HG03159 (cell line): ENCODE measurements at regions not wholly inside any gene's neighbourhood (a gene's known extent, or its start where the extent isn't known, plus 50 kb on each side); places are given as distances from the start of the nearest gene placed in this dataset.
"Not testable (repeated sequence)": the region's sequence is repeated elsewhere in the genome, so short reads cannot be mapped to it uniquely, and the experiment has no call there.

Source experiments
- ATAC-seq: cut with Tn5 transposase; IDR thresholded peaks from one replicate; pipeline ENCODE4 v1.9.1; 2021; ENCODE audit warnings: mild to moderate bottlenecking, moderate library complexity; ENCODE audit not compliant: unreplicated experiment

DNA sequence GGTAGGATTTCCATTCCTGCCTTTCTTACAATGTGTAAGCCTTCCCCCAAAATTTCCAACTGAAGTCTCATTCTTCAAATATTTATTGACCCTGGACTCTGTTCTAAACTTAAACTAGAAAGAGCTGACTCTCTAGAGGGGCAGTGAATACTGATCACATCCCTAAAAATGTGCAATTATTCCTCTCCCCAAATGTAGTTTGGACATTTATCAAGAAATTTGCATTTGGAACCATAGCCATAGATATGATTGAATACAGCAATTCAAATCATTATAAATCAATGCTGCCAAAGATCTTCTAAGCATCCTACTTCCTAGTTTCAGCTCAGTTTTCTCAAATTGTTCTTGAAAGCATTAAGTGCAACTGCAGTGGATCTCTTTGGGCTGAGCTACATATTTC, 525.7 kb downstream of the RAB28 start:
- ATAC-seq: no peak

DNA sequence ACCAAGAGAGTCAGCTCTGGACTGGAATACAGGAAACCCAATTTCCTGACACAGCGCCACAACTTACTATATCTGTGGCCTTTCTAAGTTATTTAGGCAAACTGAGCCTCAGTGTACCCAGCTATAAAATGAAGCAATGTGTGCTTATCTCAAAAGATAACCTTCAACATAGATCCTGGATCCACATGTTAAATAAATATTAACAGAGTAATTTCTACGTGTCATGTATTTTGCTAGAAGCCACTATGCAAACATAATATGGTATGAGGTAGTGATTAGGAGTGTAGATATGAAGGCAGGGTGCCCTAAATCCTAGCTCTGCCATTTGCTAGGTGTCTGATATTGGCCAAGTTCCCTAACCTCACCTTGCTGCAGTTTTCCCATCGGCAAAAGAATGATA, 527.0 kb downstream of the RAB28 start:
- no peak for ATAC-seq

- no peak for ATAC-seq
Observed at GRCh38 chr4:12956026-12956425, 528.1 kb downstream of the RAB28 start.

- no peak for ATAC-seq
Observed at GRCh38 chr4:12949719-12950490, 534.2 kb downstream of the RAB28 start.

GRCh38 chr4:12943069-12943468, 541.1 kb downstream of the RAB28 start:
- ATAC-seq: no peak

DNA sequence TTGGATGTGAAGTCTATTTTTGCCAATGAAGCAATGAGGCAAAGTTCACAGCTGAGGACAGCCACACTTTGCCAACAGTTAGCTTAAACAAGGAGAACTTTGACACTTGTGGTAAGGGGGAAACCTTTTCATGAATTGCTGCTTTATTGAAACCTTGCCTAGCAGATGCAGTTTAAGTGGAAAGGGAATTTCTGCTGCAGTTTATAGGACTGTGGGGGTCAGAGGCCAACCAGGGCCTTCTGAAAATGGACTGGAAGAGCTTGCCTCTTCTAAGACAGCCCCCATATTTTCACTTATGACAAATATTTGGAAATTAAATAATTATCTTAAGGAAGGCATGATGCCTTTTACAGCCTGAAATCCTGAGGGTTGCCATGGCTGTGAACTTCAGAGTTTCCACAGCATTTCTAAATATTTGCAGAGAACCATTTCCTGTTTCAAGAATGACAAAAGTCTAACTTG, 550.3 kb downstream of the RAB28 start:
- ATAC-seq: no peak

DNA sequence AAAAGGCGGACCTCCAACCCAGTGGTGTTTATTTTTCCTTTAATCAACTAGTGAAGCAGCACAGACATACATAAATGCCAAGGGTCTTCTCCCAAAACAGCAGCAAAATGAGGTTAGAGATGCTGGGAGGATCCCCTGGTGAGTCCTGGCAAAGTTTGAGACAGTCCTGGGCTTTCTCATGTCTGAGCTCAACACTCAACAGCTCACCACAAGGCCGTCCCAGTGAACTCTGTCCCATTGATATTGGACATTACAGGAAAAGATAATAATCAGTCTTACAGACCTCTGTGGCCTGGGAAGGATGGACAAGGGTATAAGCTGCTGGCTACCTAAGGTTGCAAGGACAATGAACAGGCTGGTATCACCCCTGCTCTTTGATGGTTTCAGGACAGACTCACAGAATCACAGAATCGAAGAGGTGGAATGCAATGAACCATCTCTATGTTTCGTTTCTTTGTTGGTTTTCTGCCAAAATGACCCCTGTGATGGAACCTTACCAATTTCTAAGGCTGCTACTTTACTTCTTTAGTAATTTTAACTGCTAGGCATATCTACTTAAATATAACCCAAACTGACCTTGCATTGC, 551.8 kb downstream of the RAB28 start:
- no peak for ATAC-seq

DNA sequence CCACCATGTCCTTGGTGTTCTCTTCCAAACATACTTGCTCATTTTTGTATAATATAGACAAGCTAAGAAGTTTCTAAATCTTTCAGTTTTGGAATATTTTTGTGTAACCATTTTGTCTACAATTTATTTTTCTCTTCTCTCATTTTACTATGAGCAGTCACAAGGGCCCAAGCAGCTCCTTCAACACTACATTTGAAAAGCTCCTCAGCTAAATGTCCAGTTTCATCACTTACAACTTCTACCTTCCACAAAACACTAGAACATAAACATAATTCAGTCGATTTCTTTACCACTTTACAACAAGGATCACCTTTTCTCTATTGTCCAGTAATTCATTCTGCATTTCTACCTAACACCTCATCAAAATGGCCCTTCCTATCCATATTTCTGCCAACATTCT, 554.4 kb downstream of the RAB28 start:
- ATAC-seq: no peak

DNA sequence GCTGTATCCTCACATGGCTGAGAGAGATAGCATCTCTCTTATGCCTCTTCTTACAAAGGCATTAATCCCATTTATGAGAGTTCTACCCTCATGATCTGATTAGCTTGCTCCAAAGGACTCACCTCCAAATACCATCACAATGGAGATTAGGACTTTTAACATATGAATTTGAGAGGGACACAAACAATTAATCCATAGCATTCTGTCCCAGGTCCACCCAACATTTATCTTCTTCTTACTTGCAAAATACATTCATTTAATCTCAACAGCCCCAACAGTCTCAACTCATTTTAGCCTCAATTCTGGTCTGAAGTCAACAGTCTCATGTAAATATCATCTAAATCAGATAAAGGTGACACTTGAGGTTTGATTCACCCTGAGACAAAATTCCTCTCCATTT, 555.4 kb downstream of the RAB28 start:
- ATAC-seq: no peak

- peak; percentile 81 for ATAC-seq
Observed at GRCh38 chr4:12926189-12927066, 557.7 kb downstream of the RAB28 start.

- no peak for ATAC-seq
Observed at GRCh38 chr4:12924728-12925320, 559.3 kb downstream of the RAB28 start.

DNA sequence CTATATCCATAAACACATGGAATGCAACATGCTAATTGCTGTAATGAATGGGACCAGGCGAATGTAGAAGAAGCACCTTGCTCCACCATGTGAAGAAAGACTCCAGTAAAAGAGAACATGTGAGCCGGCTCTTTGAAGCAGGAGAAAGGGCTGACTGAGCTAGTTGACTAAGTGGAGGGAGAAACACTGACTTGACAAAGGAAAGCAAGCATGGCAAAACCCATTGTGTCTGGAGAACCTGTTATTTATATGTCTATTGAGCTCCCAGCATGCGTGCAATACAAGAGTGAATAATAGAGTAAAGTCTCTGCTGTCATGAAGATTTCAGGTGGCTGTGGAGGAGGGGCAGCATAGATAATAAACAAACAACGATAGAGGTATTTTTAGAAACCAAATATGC, 559.9 kb downstream of the RAB28 start:
- ATAC-seq: no peak

GRCh38 chr4:12912896-12913418, 571.2 kb downstream of the RAB28 start:
- no peak for ATAC-seq

DNA sequence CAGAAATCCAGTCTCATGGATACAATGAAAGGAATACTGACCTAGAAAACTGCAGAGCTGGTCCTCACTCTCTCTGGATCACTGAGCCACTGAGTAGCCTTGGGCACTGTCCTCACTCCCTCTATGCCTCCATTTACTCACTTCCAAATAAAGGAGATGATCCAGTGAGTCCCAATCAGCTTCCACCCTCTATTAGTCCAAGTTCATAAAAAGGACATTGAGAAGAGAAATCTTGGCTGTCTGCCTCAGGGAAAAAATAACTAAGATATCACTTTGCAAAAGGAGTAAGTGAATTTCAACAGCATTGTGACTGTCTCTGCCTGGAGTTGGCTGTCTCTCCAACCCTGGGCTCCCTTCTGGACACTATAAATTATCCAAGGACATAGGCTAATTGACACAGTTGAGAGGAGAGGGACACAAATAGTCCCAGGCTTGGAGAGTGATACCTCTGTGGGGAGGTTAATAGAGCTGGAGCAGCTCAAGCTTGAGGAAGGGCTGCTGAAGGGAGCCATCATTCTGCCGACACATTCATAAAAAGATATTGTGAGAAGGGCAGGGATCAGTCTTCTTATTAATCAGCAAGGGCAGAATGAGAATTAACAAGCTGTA, 572.3 kb downstream of the RAB28 start:
- ATAC-seq: no peak

- not testable (repeated sequence) for ATAC-seq
Observed at GRCh38 chr4:12903640-12904039, 580.5 kb downstream of the RAB28 start.

DNA sequence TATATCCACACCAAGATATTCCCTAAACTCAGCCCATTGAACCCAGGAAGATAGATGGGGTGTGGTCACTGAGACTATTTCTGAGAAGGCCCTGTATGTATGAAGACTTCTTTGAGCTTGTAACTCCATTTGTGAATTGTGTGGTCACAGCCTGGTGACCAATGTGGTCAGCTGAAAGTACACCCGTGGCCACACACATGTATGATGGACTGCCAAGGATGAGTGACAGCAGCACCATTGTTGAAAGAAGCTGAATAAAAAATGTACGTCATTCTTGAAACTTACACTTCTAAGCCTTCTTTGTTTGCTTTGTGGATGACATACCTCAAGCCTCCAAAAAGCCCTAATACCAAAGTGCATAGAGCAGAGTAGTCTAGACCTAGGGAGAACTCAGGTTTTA, 581.4 kb downstream of the RAB28 start:
- no peak for ATAC-seq

GRCh38 chr4:12897954-12898353, 586.2 kb downstream of the RAB28 start:
- no peak for ATAC-seq

DNA sequence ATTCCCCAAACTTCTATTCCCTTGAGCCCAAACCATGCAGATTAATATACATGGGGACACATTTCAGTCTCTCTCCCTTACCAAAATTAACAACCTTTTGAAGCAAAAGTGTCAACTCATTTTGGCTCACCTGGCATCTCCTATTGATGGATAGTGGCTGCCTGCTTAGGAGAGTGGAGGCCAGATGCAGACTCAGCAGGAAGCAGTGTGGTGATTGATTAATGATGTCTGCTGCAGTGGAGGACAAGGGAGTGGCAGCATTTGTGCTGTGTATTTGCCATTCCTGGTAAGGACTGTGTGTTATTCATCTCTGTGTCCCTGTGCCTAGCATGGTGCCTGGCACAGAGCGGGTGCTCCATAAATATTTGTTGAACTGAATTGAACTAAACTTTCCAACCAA, 590.1 kb downstream of the RAB28 start:
- no peak for ATAC-seq

DNA sequence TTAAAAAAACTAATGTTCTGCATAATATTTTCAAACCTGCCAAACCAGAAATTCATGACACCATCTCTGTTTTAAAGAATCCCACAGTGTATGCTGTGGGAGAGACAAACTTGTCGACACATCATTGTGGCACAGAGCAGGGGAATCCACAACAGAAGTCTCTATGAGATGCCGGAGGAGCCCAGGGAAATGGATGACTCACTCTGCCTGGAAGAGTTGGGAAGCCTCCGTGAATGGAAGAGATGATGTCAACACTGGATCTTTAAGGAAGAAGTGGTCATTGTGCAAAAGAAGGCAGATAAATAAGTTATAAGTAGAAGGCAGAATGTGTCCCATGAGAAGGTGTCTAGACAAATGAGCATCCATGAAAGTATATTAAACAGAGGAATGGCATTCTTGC, 595.1 kb downstream of the RAB28 start:
- no peak for ATAC-seq
